ENCODE measurements at regions not wholly inside any gene's neighbourhood (a gene's known extent, or its start where the extent isn't known, plus 50 kb on each side); places are given as distances from the start of the nearest gene placed in this dataset.

DNA sequence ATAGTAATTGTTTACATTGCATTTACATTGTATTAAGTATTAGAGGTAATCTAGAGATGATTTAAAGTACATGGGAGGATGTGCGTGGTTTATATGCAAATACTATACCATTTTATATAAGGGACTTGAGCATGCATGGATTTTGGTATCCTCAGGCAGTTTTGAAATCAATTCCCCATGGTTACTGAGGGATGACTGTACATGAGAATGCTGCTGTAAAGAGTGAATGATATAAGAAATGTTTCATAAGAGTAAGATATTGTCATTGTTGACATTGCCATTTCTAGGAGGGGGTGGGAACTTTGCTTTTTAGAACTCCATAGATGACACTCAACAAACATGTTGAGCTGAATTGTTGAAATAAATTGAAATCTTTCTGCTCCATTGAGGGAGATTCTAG is 185.0 kb downstream of the SEMA6A start:
- no peak for DNase-seq
- in situ Hi-C loops (cut with MboI; ENCODE audit: low pct_unique_long_range_greater_than_20kb, low sequenced_read_pairs) = no loop called here

GRCh38 chr5:116388564-116389258 is 185.9 kb downstream of the SEMA6A start:
- no peak for DNase-seq
- in situ Hi-C loops (cut with MboI; ENCODE audit: low pct_unique_long_range_greater_than_20kb, low sequenced_read_pairs) = no loop called here

DNA sequence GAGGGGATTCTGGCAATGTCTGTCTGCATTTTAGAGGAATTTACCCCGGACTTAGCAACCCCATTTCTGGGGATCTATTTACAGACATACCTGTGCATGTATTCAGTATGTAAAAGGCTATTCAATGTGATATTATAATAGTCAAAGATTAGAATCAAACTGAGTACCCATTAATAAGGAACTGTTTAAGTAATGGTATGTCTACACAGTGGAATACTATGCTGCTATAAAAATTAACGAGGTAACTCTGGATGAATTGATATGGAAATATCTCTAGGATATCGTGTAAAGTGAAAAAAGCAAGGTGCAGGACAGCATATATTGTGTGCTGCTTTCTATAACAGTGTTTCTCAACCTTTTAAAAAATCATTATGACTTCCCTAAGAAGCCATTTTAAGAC is 186.9 kb downstream of the SEMA6A start:
- in situ Hi-C loops (cut with MboI; ENCODE audit: low pct_unique_long_range_greater_than_20kb, low sequenced_read_pairs) = no loop called here
- no peak for DNase-seq

DNA sequence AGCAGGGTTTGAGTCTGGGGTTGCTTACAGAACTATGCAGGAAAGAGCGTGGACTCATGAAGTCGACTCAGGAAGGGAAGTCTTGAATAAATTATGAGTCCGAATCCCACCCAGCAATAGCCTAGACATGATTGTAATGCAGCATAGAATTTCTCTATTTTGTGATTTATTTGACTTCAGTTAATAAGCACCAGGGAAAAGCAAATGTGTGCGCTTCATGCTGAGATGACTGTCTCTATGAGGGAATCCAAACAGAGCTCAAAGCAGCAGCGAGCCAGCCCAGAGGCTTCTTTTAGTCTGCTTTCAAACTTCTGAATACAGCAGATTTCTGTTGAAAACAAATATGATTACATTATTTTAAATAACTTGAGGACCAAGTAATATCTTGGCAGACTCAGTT is 188.0 kb downstream of the SEMA6A start:
- in situ Hi-C loops (cut with MboI; ENCODE audit: low pct_unique_long_range_greater_than_20kb, low sequenced_read_pairs) = no loop called here
- no peak for DNase-seq

GRCh38 chr5:116382874-116383266 is 191.8 kb downstream of the SEMA6A start:
- in situ Hi-C loops (cut with MboI; ENCODE audit: low pct_unique_long_range_greater_than_20kb, low sequenced_read_pairs) = no loop called here
- DNase-seq = no peak

DNA sequence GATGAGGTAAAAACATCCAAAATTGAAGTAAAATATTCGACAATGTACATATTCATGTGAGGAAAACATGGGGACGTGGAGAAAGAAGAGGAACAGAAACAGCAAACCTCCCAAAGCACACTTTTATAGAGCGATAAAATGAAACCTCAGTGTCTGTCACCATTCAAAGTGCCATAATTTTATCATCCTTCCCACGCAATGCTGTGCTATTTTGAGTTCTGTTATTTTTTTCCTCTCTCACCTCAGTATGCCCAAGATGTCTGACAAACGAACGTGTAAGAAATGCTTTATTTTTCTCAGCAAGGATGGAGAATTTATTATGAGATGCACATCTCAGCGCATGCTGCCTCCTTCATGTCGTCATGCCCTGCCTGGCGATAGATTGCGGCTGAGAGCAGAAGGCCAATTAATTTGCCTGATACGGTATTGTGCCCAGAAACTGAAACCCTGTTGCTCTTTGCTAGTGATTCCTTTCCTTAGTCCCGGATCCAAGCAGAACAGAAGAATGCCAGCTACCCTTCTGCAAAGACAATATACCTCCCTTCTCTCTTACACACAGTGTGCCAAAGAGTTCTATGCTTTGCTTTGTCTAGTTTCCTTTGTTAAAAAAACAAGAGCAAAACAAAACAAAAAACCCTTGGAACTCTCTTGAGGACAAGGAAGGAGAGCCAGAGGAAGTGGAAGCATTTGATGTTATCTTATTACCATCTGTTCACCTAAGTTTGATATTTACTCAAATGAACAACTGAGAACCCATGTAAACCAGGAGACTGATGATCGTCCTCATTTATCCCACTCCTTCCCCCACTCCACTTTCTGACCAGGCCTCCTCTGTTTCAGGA is 192.4 kb downstream of the SEMA6A start:
- no peak for DNase-seq
- in situ Hi-C loops (cut with MboI; ENCODE audit: low pct_unique_long_range_greater_than_20kb, low sequenced_read_pairs) = no loop called here

- in situ Hi-C loops (cut with MboI; ENCODE audit: low pct_unique_long_range_greater_than_20kb, low sequenced_read_pairs) = no loop called here
- no peak for DNase-seq
Observed at GRCh38 chr5:116381201-116381600, 193.4 kb downstream of the SEMA6A start.

DNA sequence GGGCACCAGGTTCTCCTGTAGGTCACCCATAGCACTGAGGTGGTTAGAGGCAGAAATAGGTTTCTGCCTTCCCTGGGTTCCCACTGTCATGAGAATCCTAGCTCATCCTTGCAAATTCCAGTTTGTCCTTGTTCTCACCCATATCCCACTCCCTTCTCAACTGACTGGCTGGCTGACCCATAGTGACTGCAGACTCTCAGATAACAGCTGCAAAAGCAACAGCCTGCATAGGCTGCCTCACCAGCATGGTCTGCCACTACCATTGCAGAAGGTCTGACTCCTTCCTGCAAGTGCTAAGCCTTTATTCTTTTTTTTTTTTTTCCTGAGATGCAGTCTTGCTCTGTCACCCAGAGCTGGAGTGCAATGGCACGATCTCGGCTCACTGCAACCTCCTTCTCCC is 194.0 kb downstream of the SEMA6A start:
- in situ Hi-C loops (cut with MboI; ENCODE audit: low pct_unique_long_range_greater_than_20kb, low sequenced_read_pairs) = no loop called here

DNA sequence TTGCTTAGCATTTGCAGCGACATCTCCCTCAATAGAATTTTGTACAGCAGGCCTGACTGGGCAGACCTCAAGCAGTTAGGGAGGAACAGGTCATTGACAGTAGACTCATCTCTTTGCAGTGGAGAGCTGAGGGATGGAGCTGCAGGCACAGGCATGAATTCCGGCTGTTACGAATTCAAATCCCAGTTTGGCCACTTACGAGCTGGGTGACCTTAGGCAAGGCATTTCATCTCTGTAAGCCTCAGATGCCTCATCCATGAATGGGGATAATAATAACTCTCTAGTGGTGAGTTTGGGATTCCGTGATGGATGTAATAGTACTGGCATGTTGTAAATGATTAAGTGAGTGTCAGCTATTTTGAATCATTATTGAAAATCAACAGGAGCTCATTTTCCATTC is 195.3 kb downstream of the SEMA6A start:
- no peak for DNase-seq
- in situ Hi-C loops (cut with MboI; ENCODE audit: low pct_unique_long_range_greater_than_20kb, low sequenced_read_pairs) = no loop called here

More for the DNA sequence above, 194.0 kb downstream of the SEMA6A start:
- DNase-seq = no peak

DNA sequence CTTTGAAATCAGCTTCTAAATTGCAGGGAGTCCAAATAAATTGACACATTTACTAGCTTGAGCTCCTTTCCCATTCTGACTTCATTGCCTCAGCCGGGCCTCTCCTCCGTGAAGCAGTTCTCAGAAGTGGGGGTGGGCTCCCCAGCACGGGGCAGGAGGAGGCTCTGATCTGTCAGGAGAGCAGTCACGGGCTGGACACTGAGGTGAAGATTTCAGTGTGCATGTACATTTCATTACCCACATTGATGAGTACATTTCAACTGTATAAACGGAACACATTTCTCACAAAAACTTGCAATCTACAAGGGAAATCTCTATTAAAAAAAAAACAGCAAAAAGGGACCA is 195.9 kb downstream of the SEMA6A start:
- no peak for DNase-seq
- in situ Hi-C loops (cut with MboI; ENCODE audit: low pct_unique_long_range_greater_than_20kb, low sequenced_read_pairs) = no loop called here

DNA sequence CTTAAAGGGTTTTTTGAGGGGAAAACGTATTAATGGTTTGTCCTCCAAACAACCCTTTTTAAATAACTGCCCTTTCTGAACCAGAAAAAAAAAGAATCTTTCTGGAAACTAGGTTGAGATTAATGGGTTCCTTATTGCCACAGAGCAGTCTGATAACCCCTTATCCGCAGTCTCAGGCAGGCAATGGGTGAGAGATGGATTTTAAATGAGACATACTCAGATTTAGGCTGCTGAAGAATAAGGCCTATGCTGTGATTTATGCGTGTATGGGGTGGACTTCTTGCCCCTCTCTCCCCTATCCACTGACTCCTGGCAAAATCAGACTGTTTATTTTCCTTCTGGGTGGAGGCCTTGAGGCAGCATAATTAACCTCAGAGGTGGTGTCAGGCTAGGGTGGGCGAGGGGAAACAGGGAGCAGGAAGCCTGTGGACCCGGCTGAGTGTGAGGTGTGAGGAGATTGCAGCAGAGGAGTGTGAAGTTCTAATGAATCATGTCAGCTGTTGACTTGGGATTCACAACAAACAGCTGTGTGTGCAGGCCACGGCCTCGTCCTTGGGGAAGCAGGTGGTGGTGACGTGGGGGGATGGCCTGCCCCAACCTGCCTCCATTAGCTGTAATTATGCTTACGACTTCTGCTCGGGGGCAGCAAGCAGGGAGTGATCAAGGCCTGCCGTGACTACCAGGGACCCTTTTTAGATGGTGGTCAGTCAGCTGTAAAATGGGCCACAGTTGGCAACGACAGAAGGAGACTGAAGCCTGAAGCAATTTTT is 196.4 kb downstream of the SEMA6A start:
- in situ Hi-C loops (cut with MboI; ENCODE audit: low pct_unique_long_range_greater_than_20kb, low sequenced_read_pairs) = no loop called here
- peak; percentile 16 for DNase-seq

DNA sequence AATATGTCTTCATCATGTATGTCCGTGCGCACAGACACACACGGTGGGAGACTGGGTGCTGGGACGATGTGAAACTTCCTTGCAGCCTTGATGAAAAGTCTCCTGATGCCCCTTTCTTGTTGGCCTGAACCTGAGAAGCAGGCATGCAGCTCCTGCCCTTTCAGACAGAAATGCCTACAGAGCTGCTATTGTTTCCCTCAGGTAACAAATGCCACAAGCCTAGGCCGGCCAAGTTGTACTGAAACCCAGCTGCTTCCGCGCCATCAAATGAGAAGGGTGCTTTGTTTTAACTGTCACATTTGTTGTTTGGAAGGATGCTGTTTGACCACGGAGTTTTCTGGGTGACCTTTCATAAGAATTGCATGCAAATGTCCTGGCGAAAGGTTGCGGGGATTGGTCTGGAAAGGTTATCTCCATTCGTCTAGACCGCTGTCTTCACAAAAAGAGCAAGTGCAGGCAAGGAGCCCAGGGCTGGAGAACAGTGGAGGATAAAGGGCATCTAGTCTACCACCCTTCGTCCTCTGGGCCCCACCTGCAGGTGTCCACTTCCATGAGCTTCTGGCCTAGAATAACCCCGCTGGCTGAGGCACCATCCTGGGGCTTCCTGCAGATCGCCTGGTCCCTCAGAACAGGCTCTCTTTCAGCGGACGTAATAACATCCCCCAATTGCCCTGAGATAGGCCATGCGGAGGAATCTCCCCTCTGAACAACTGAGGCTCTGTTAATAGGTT is 197.2 kb downstream of the SEMA6A start:
- no peak for DNase-seq

DNA sequence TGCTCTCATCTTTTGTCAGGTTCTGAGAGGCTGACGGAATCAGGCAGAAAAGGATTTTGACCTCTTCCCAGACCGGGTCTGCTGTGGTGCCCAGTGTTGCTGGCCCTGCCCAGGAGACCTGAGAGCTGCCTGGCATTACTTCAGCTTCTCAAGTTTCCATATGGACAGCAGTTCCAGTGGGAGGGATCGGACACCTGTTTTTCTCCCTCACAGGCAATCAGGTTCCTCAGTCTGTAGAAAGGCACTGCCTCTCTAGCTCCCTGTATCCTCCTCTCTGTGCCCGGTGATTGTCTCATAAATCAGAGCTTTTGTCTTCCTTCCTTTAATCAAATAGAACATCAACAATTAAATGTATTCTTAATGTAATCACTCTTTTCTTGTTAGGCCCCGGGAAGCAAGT is 198.7 kb downstream of the SEMA6A start:
- DNase-seq = no peak
- in situ Hi-C loops (cut with MboI; ENCODE audit: low pct_unique_long_range_greater_than_20kb, low sequenced_read_pairs) = no loop called here

More for the DNA sequence above, 197.2 kb downstream of the SEMA6A start:
- in situ Hi-C loops (cut with MboI; ENCODE audit: low pct_unique_long_range_greater_than_20kb, low sequenced_read_pairs) = no loop called here

DNA sequence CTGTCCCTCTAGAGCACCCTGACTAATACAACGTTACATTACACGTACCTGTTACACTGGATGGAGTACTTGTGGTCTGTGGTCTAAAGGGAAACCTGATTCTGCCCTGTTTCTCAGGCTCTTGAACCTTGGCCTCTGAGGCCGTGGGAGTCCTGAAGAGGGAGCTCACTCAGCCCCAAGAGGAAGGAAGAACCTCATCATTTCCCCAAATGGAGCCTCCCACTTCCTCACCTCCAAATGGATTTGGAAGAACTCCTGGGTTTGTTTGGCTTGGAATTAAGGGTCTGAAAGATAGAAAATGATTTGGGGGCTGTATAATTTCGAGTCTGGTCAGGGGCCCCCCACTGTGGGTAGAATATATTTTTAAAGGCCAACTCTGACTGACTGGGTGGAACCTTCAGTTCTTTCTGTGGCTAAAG is 200.2 kb downstream of the SEMA6A start:
- DNase-seq = peak; percentile 56
- in situ Hi-C loops (cut with MboI; ENCODE audit: low pct_unique_long_range_greater_than_20kb, low sequenced_read_pairs) = no loop called here

DNA sequence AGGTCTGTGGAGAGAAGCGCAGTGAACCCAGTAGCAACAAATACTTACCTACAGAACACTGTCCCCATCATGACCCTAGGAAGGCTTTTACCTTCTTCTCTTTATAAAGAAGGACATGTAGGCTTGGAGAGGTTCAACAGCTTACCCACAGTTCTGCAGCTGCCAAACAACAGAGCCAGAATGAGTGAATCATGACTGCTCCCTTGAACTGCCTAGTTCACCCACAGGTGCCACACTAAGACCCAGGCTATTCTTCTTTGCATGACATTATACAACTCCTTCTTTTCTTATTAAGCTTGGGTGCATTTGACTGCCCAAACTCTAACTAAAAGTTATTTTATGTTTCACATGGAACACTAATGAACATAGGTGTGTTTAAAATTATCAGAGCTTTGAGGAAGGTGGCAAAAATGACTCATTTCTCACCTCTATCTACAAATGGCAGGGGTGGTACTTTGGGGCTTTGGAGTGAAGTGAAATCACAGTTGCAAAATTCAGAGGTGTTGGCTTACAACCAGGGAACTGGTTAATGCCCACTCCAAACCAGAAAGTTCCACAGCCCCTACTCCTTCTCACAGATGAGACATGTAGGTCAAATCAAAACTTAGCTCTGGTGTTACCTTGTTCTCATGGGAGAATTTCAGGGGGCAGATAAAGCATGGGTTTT is 201.6 kb downstream of the SEMA6A start:
- in situ Hi-C loops (cut with MboI; ENCODE audit: low pct_unique_long_range_greater_than_20kb, low sequenced_read_pairs) = no loop called here
- no peak for DNase-seq

DNA sequence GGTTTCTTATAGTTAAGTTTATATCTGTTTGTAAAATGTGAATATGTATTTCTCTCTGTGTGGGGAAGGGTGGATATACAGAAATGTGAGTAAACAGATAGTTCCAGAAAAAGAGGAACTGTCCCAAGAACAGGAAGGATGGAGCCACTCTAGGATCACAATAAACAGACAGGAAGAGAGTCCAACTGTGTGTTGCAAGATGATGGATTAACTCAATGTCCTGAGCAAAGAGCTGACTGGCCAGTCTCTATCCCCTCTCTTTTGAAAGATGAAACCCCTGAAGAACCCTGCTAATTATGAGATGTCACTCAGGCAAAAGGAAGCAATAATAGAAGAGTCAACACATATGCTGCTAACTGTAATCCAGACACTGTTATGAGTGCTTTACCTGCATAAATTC is 202.7 kb downstream of the SEMA6A start:
- peak; percentile 87 for DNase-seq
- in situ Hi-C loops (cut with MboI; ENCODE audit: low pct_unique_long_range_greater_than_20kb, low sequenced_read_pairs) = no loop called here

DNA sequence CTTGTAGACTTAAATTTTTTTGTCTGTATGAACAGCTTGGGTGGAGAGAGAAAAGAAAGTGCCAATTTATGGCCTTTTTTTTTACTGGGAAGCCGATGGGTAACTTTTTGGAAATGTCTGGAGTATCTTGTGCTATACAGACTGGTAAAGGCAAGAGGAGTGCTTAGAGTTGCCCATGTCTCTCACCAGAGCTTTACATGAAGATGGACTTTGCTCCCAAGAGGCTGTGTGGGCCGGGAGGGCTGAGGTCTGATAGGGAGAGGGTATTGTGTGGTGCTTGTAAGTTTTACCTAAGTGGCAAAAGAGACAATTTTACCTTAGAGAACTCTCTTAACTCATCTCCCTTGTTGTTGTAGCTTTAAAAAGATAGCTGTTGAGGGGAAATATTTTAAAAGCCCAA is 203.2 kb downstream of the SEMA6A start:
- no peak for DNase-seq
- in situ Hi-C loops (cut with MboI; ENCODE audit: low pct_unique_long_range_greater_than_20kb, low sequenced_read_pairs) = no loop called here

GRCh38 chr5:116370886-116371285 is 203.7 kb downstream of the SEMA6A start:
- in situ Hi-C loops (cut with MboI; ENCODE audit: low pct_unique_long_range_greater_than_20kb, low sequenced_read_pairs) = no loop called here

DNA sequence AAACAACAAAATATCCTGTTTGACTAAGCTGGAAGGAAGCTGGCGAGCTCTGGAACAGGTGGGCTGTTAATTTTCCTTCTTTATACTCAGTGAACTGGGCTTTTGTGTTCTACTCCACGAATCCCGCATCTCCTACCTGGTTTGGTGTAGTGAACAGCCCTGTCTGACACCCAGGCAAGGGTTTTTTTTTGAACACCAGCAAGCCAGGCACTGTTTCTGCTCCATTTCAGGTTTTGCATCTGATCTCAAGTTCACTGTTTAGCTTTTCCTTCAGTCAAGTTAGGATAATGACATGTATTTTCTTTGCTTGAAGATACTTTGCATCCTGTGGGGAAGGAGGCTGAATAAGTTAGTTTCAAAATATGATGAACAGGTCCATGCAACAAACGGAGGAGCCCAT is 204.5 kb downstream of the SEMA6A start:
- no peak for DNase-seq
- in situ Hi-C loops (cut with MboI; ENCODE audit: low pct_unique_long_range_greater_than_20kb, low sequenced_read_pairs) = no loop called here

More at GRCh38 chr5:116370886-116371285, 203.7 kb downstream of the SEMA6A start:
- DNase-seq = peak; percentile 33

Measured in KBM-7 (cell line).